Fibroblast of the aortic adventitia (primary cell): ENCODE measurements at regions not wholly inside any gene's neighbourhood (a gene's known extent, or its start where the extent isn't known, plus 50 kb on each side); places are given as distances from the start of the nearest gene placed in this dataset.

ENCODE experiments used
- DNase-seq: peaks from one replicate; pipeline ENCODE4 v3.0.0-alpha.2; 2010; ENCODE audit warnings: low read depth
- H3K4me3 ChIP-seq: 2 replicates; pipeline ENCODE4 v1.5.1; 2011; ENCODE audit warnings: low read depth, mild to moderate bottlenecking, control low read depth, low read length, moderate library complexity
- CTCF ChIP-seq: IDR thresholded peaks from 2 replicates; pipeline ENCODE4 v1.5.1; 2011; ENCODE audit warnings: mild to moderate bottlenecking, low read length, control low read depth, inconsistent platforms; ENCODE audit not compliant: insufficient read depth

- no peak overlapping the region for H3K4me3 ChIP-seq
- DNase-seq, result no peak
- no peak for TF ChIP-seq CTCF
Measured at GRCh38 chr1:164983023-164983650, 373.4 kb downstream of the LMX1A start.

DNA sequence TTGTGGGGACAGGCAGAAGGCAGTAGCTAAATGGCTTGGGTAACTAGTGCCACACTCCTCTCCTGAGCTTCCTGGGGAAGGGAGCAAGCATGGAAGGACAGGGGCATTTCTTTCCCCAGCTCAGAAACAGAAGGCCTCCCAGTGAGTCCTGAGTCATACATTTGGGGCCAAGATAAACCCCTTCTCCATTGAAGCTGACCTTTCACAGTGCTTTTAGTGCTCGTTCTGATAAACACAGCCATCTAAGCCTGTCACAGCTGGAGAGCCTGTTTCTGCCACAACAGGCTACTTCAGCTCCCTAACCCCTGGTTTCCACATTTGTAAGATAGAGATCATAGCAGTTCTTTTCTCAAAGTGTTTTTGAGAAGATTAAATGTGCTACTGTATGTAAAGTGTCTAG is 374.0 kb downstream of the LMX1A start:
- no peak for TF ChIP-seq CTCF
- H3K4me3 ChIP-seq, result no peak overlapping the region
- no peak for DNase-seq

GRCh38 chr1:164977561-164977960 is 379.0 kb downstream of the LMX1A start:
- no peak overlapping the region for H3K4me3 ChIP-seq
- no peak for TF ChIP-seq CTCF
- no peak for DNase-seq

GRCh38 chr1:164971921-164972415 is 384.5 kb downstream of the LMX1A start:
- DNase-seq, result no peak
- no peak for TF ChIP-seq CTCF
- H3K4me3 ChIP-seq, result no peak overlapping the region

- TF ChIP-seq CTCF, result no peak
- DNase-seq, result no peak
- H3K4me3 ChIP-seq, result no peak overlapping the region
Measured at GRCh38 chr1:164971391-164971790, 385.1 kb downstream of the LMX1A start.

GRCh38 chr1:164969253-164969652 is 387.3 kb downstream of the LMX1A start:
- DNase-seq, result no peak
- H3K4me3 ChIP-seq, result no peak overlapping the region
- no peak for TF ChIP-seq CTCF

DNA sequence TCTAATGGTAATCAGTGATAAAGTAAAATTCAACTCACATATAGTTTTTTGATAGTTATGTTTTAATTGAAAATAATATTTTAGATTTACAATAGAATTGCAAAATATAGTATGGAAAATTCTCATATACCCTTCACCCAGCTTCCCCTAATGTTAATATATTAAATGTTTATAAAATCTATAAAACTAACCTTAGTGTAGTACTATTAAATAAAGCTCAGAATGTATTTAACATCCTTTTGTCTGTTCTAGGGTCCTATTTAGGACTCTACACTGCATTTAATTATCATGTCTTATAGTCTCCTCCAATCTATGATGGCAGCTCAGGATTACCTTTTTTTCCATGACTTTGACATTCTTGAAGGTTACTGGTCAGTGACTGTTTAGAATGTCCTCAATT is 389.2 kb downstream of the LMX1A start:
- TF ChIP-seq CTCF, result no peak
- no peak for DNase-seq
- no peak overlapping the region for H3K4me3 ChIP-seq
